C4-2B (cell line): ENCODE measurements at regions not wholly inside any gene's neighbourhood (a gene's known extent, or its start where the extent isn't known, plus 50 kb on each side); places are given as distances from the start of the nearest gene placed in this dataset.

Source experiments
- ZFX ChIP-seq: fragments of 450-650 bp; IDR thresholded peaks from 2 replicates; pipeline ENCODE4 v1.6.1; 2017
- TF ChIP-seq, protein P1 (sequence below): fragments of 450-650 bp; conservative IDR thresholded peaks from 2 replicates; pipeline ENCODE4 v1.5.1; 2017; ENCODE audit warnings: mild to moderate bottlenecking

DNA sequence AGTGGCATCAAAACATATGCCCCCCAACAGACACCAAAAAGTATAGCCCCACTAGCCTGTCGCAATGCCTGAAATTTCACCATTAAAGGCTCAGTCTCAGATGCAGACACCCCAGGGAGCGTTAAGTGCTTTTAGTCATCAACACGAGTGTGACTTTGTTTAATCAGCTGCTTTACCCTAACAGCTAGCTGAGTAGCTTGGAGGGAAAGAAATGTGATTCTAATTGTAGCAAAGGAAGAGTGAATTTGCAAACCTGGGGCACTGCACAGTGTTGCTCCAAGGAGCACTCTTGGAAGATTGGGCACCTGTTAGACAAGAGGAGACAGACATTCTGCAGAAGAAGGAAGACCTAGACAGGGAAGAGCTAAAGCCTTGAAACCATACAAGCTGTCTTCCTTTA is 145.1 kb downstream of the BEND2 start:
- TF ChIP-seq, protein P1, sequence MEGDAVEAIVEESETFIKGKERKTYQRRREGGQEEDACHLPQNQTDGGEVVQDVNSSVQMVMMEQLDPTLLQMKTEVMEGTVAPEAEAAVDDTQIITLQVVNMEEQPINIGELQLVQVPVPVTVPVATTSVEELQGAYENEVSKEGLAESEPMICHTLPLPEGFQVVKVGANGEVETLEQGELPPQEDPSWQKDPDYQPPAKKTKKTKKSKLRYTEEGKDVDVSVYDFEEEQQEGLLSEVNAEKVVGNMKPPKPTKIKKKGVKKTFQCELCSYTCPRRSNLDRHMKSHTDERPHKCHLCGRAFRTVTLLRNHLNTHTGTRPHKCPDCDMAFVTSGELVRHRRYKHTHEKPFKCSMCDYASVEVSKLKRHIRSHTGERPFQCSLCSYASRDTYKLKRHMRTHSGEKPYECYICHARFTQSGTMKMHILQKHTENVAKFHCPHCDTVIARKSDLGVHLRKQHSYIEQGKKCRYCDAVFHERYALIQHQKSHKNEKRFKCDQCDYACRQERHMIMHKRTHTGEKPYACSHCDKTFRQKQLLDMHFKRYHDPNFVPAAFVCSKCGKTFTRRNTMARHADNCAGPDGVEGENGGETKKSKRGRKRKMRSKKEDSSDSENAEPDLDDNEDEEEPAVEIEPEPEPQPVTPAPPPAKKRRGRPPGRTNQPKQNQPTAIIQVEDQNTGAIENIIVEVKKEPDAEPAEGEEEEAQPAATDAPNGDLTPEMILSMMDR: no peak
- TF ChIP-seq ZFX: no peak
